GM19193 (cell line): ENCODE measurements at regions not wholly inside any gene's neighbourhood (a gene's known extent, or its start where the extent isn't known, plus 50 kb on each side); places are given as distances from the start of the nearest gene placed in this dataset.

ENCODE experiments used
- POLR2A ChIP-seq: IDR thresholded peaks from 4 replicates; pipeline ENCODE4 v1.6.1; 2011; ENCODE audit not compliant: insufficient read depth, insufficient read length; ENCODE audit errors: extremely low read depth

DNA sequence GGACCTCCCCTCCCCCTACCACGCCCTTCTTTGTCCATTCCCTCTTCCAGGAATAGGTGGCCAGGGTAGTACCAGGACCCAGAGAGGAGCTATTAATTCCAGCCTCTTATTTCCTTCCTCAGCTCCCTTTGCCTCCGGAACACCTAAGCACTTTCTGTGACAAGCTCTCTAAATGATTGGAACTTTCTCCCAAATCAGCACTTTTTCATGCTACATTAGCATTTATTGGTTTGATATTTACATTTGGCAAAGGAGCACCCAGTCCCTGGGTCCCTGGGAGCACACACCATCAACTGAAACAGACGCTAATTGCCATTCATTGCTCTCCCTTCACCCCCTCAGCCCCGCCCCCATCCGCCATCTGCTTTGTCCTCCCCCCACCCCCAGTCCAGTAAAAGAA lies 182.0 kb upstream of the BCOR start:
- no peak for TF ChIP-seq POLR2A

DNA sequence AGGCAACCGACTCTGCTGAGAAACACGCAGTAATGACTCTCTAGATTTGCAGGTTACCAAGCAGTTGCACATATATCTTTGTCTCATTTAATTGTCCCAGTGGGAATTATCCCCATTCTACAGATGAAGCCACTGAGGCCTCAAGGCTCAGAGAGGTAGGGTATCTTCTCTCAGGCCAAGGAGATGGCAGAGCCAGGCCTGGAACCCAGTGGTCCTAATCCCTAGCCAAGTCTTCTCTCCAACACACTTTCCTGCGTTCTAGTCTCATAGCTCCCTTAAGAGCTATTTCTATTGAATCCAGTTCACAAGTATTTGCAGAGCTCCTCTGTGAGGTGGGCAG lies 181.3 kb upstream of the BCOR start:
- TF ChIP-seq POLR2A, result no peak

DNA sequence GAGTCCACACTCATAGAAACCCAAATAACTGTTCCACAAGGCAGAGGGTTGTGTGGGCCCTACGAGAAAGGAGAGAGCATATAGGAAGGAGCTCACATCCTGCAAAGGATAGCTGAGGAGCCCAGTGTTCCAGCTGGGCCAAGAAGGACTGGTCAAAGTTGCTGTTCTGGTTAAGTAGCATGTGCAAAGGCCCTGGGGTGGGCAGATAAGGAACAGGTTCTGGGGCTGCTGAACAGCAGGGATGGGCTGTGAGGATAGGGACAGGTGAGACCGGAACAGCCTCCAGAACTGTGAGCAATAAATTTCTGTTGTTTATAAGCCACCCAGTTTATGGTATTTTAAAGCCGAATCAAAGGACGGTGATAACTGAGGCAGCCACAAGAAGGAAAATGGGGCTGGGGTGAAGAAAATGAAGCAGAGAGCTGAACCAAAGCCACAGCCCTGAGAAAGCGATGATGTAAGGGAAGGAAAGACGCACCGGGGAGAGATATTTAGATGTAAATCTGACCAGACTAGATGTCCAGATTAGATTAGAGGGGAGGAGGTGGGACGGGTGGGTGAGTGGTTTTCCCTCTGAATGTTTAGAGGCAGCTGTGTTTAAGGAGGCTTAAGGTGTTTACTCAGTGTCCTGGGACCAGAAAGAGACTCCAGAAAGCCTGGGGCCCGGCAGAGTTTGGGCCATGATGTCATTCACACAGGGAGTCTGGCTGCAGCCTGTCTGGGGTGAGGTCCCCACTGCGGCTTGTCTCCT lies 180.8 kb upstream of the BCOR start:
- no peak for TF ChIP-seq POLR2A

DNA sequence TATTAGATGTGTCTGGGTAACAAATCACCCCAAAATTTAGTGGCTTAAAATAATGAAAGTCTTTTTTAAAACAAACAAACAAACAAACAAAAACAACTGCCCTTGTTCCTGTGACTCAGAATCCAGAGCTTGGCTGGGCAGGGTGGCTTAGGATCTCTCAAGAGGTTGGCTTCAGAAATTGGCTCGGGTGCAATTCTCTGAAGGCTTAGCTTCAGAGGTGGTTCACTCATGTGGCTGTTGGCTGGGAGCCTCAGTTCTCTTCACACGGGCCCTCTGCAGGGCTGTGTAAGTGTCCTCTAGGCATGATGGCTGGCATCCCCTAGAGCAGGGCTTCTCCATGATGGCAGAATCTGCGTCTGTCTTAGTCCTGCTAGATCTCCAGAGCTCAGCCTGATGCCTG lies 179.9 kb upstream of the BCOR start:
- TF ChIP-seq POLR2A, result no peak

DNA sequence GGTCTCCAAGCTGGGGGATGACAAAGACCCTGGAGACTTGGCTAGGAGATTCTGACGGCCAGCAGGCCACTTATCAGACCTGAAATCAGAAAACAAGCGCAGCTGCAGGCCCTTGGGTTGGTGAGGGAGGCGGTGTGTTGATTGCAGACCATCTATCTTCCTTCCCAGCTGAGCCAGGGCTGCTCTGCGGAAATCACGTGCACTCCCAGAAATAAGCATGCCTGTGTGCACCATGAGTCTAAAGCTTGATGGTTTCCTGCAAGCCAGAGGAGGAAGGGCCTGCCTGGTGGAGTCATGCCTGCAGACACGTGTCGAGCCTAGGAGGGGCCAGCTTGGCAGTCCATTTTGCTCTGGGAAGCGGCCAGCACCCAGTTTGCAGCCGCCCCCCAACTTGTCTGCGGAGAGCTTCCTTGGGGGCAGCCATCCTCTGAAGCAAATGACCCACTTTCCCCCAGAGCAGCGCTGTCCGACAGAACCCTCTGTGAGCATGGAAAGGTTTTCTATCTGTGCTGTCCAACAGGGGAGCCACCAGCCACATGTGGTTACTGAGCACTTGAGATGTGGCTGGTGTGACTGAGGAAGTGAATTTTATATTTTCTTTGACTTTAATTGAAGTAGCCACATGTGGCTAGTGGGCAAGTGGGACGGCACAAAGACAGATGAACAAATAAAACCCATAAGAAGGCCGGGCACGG lies 175.7 kb upstream of the BCOR start:
- no peak for TF ChIP-seq POLR2A

DNA sequence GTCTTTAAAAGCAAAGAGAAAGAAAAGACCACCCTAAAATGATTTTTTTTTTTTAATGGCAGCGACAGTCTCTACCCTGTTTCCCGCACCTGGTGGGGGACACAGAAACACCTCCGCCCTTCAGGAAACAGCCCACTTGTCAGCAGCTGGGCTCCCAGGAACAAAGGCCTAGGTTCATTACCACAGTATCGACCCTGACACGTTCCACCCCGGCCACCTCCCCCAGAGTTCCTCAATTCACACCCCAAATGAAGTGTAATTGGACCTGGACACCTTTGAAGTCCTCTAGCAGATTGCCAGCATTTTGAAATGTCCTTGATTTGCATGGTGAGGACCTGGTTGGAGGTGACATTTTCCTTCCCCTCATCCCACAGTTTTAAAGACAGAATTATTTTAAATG lies 175.0 kb upstream of the BCOR start:
- TF ChIP-seq POLR2A, result no peak

DNA sequence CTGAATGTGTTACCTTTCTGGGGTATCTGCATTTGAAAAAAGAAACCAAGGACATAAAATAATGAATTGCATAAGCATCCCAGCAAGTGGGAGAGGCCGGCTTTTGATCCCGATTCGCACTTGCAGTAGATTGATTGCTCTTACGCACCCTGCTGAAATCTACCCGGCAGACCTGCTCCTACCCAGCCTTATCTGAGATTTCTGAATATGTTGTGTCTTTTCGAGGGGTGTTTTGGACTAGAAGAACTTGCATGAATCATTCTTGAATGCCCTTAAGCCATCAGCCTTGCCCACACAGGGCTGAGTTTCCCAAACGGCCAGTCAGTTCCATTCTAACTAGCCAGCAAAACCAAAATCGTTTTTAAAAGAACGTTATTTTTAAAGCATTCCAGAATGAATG lies 174.4 kb upstream of the BCOR start:
- no peak for TF ChIP-seq POLR2A

DNA sequence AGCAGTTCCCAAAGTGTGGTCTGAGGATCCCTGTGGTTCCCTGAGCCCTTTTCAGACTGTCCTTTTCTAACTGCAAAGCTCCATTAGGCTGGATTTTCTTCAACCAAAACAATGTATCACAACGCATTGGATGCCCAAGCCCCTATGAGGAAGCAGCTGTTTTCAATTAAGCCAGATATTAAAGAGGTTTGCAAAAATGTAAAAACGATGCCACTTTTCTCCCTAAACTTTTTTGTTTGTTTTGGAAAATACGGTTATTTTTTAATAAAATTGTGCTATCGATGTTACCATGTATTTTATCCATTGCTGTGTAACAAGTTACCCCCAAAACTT lies 170.4 kb upstream of the BCOR start:
- no peak for TF ChIP-seq POLR2A

DNA sequence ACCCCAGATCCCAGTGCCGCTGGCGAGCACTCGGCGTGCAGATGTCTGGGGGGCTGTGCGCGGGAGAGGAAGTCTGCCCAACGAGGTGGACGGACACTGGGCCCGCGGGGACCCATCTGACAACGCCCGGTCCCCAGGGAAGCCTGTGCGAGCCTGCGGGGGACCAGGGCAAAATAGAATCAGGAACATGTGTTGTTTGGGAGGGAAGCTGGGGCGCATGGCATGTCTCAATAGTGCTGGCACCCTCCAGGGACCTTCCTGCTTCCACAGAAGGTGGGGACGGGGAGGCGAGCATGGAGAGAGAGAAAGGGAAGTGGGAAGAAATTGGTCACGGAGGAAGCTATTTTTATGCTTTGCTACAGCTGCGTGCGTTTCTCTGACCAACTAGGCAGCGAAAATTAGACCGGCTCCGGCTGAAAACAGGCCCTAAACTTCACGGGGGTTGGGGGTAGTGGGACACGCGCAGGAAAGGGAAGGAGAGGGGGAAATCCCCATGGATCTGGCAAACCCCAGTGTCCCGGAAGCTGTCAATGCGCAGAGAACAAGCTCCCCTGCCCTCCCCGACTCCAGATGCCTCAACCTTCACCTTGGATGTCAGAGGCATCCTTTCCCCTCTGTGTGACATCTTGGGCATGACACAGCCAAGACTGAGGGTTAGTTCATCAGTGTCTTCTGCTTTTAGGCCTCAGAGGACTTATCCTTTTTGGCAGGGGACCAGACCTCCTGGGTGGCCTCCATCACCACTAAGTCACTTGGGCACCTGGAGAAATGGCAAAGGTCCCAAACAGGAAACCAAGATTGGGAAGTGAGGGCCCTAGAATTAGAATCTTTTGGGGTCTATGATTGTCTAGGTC lies 169.8 kb upstream of the BCOR start:
- no peak for TF ChIP-seq POLR2A

DNA sequence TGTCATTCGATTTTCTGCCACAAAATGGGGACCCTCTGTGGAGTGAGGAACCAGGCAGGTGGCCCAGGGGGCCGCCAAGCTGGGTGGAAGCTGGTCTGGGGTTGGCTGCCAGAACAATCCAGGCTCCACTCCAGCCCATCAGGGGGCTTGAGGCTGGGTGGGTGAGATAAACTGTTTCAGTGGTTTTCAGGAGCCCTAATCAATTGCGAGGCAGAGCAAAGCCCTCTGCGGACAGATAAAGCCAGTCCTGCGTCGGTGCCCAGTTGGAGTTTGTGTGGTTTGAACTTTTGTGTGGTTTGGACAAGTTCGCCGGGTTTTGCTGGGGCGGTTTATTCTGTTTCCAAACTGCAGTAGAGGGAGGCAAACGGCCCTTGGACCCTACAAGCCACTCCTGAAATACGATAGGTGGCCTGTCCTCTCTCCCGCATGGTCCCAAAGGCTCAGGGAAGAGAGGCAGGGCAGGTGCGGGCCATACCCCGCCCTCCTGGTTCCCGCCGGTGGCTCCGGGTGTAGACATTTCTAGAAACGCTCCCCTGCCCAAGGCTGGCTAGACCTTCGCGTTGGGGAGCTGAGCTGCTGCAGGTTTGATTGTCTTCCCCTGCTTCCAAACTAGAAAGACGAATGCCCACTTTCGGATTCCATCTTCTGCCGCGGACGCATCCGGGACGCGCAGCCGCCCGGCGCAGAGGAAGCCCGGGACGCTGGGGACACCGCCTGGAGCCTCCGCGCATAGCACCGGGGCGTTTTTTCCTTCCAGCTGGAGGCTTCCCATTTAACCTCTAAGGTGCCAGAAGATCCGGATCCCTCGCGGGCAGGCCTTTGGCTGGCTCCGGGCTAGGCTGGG lies 169.0 kb upstream of the BCOR start:
- no peak for TF ChIP-seq POLR2A

DNA sequence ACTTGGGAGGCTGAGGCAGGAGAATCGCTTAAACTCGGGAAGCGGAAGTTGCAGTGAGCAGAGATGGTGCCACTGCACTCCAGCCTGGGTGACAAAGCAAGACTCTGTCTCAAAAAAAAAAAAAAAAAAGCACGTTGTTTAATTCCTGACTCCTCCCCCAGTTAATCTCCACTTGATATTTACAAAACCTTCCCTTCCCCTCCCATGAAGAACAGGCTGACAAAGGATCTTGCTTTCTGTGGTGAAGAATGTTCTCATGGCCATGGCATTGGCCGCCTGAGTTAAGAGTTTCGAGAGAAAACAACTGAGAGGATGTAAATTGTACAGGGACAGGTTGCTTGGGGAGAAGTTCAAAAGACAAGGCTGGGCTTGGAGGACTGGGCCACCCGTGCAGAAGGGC lies 168.2 kb upstream of the BCOR start:
- TF ChIP-seq POLR2A, result no peak

DNA sequence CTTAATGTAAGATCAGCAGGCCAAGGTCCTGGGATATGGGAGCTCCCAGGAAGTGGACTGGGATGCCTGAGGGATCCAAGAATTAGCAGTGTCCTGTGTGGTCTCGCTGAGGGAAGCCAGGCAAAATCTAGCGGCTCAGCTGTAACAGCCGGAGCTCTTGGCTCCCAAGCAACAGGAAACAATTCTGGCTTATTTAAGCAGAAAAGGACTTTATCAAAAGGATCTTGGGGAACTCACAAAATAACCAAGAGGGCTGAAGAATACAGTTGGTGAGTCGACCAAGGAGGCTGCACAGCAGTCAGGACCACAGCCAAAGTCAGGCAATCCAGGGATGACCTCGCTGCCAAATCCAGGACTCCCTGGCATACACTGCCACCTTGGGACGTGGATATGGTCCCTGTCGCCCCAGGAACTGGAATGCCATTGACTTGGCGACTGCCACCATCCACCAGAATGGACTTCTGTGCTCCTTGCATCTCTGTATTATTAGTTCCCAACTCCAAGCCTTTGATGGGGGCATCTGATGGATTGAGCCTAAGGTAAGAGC lies 165.3 kb upstream of the BCOR start:
- TF ChIP-seq POLR2A, result no peak

DNA sequence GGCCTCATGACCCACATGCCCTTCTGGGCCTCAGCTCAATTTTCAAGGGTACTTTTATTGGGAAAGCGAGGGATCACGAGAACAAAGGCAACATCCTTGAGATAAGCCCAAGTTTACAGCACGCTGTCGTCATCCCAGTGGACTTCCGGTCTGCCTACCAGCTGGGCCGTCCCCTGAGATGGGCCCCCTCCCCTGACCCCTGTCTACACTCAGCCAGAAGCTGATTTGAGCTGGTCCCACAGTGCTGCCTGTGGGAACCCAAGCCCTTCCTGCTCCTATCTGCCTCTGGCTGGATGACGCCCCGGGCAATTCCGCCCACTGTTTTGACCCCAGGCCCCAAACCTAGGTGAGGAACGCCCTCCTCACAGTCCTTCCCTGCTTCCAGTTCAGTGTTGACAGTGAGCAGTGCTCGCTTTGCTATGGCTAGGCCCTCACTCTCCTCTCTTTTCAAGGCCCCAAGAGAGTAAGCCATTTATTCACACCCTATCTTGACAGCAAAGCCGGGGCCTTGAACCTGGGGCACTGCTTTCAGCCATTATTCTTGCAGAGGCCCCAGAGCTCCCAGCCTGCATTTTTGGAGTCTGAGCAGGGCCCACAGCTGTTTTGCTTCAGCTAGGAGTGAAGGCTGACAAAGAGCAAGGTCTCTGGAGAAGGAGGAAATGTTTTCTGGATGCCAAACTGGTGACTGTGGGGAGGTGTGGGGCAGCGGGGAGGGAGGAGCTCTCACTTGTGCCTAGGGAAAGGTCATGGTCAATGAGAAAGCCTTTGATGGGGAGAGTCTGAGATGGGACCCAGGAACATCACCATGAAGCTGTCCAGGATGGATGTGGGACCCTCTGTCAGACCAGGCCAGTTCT lies 164.6 kb upstream of the BCOR start:
- TF ChIP-seq POLR2A, result no peak

DNA sequence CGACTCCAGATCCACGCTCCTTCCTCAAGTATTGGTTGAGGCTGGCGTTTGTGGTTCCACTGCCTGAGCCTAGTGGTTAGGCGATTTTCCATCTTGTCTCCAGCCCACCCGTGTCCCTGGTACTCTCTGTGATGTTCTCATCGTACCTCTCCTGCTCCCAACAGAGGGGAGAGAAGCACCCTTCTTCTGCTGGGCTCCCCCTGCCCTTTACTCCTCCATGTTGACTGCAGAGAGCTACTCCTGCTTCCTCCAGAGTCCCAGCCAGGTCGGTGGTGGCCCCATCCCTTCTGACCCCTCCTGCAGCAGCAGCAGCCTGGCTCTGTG lies 164.0 kb upstream of the BCOR start:
- no peak for TF ChIP-seq POLR2A
